ENCODE measurements at regions not wholly inside any gene's neighbourhood (a gene's known extent, or its start where the extent isn't known, plus 50 kb on each side); places are given as distances from the start of the nearest gene placed in this dataset.

DNA sequence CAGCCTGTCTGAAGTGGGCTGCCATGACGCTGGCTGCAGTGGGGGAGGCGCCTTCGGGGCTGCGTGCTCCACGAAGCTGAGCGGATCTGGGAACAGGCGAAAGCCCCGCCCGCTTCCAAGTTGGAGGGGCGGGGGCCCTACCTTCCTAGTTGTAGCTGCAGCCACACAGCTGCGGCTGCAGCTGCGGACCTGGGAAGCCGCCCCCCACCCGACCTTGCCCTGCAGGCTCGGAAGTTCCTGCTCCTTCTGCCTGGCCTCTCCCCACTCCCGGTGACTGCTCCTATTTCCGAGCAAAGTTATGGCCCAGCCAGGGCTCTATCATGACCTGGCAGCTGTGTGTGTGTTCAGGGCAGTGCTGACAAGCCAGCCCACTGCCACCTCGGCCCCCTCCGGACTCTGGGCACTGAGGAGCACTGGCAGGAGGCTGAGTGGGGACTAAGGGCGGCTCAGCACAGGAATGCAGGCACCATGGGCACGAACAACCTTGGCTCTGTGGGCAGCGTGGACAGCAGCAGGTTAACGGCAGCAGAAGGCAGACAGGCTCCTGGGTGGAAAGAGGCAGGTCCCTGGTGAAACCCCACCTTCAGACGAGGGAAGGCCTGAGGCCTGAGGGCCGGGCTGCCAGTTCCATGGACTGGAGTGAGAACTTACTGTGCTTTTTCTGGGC, 352.4 kb upstream of the TMCO5A start:
- no peak for DNase-seq (ENCODE audit: low spot score)

- DNase-seq (ENCODE audit: low spot score) = no peak
Measured at GRCh38 chr15:37582852-37583251, 351.6 kb upstream of the TMCO5A start.

- DNase-seq (ENCODE audit: low spot score) = no peak
Measured at GRCh38 chr15:37586011-37586583, 348.3 kb upstream of the TMCO5A start.

DNA sequence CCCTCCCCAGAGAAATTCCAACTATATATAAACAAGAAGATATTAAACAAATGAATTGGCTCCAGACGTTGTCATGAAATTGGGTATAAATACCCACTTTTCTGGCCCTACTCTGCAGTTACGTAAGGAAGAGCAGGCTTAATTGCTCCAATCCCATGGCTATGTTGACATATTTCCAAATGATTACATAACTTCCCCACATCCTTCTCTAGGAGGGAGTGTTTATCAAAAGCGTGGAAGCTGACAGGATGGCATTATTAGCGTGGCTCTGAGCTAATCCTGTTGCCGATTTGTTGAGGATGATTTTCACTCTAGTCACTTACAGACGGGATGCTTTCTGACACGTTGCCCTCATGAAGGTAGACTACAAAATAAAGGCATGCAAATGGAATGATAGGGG, 347.5 kb upstream of the TMCO5A start:
- DNase-seq (ENCODE audit: low spot score) = no peak

DNA sequence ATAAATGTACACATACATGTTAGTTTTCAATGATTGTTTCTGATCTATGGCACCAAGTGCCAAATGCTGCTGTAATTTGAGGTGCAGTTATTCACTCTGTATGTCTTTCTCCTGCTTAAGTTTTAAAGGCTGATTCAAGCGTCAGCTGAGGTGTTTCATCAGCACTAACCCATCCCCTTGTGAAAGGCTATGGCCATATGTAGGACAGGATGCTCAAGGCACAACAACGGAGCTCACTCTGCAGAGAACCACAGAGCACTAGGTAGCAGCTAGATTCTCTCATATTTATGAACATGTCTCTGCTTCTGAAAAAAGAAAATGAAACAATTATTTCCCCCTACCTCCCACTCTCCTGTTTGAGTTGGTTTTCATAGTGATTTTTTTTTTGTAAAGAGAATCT, 340.0 kb upstream of the TMCO5A start:
- DNase-seq (ENCODE audit: low spot score) = no peak

DNA sequence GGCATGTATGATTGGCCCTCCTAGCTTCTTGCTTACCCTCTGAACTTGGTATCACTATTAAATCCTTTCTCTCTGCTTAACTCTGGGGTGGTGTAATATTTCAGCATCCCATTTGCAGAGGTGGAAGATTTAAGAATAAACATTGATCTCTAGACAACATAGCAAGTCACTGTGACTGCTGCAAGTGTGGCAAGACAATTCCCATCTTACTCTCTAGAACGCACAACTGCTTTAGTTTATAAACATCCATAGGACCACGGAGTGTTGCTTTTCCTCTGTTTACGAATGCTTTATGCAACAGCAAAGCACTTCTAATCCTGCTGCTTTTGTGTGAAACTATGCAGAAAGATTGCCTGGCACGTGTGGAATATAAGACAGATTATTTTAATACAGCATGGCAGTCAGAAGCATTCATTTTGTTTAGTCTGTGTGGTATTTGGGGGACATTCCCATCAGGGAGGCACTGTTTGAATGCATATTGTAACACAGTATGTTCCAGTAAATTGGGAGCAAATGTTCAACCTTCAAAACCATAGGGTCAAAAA, 338.9 kb upstream of the TMCO5A start:
- no peak for DNase-seq (ENCODE audit: low spot score)

DNA sequence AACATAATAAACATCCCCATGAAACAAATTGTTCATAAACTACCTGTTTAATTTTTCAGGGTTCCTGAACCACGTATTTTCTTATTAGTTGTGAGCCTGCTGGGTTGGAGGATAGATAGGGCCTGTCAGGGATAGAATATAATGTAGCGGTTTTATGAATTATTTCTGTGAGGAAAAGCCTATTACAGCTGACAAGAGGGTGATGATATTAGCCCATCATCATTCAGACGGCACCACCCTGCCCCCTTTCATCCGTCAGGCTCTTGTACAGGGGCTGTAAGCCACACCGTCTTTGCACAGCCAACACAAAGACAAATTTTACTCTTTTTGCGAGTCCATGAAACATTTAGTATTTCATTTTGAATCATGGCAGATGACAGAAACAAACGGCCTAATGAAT, 335.3 kb upstream of the TMCO5A start:
- DNase-seq (ENCODE audit: low spot score) = no peak

DNA sequence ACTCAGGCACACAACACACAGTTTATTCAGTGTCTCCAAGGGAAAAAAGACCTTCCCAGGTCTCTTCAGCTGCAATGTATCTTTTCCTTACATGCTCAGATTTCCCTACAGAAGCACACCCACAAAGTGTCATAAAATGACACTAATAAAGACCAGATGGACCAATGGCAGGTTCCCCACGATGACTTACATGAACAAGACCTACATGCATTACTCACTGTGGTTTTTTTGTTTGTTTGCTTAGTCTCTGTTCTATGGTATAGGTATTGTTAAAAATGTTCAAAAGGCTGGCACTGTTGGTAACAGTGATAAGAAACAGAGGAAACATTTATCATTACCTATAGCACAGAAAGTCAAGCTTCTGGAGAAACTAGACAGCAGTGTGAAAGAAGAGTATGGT, 318.2 kb upstream of the TMCO5A start:
- no peak for DNase-seq (ENCODE audit: low spot score)

GRCh38 chr15:37618353-37618752, 316.1 kb upstream of the TMCO5A start:
- DNase-seq (ENCODE audit: low spot score) = no peak

GRCh38 chr15:37619358-37620042, 314.9 kb upstream of the TMCO5A start:
- no peak for DNase-seq (ENCODE audit: low spot score)

- DNase-seq (ENCODE audit: low spot score) = no peak
Measured at GRCh38 chr15:37625576-37625975, 308.9 kb upstream of the TMCO5A start.

DNA sequence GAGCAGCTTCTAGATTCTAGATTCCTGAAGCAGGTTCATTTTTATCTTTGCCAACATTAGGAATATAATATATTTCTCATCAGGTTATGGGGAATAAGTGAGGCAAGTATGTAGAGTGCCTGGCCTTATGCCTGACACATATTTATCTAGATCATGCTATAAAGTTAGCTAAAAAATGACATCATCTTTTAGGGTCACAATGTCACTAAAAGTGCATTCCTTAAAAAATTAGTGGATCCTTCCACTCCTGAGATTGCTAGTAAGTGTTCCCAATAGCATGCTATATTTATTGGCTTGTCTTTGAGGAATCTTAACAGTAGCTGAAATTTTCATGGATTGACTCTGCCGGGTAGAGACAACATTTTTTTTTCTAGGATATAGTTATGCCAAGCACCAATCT, 305.9 kb upstream of the TMCO5A start:
- no peak for DNase-seq (ENCODE audit: low spot score)

- DNase-seq (ENCODE audit: low spot score) = no peak
Measured at GRCh38 chr15:37636736-37637135, 297.7 kb upstream of the TMCO5A start.

DNA sequence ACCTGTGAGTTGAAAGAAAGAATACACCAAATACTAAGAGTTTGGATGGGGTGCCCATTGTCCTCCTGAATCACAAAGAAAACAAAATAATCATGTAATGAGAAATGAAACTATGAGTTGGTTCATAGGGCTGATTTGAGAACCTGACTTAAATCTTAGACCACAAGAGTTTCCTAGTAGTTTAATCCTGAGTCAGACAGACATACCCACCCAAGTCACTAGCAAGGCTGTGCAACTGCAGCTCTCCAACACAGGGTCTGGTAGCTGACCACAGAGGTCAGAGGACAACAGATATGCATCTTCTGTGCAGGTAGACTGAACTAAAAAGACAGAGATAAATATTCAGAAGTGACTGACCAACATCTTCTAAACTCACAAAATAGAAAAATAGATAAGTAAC, 296.3 kb upstream of the TMCO5A start:
- no peak for DNase-seq (ENCODE audit: low spot score)

- no peak for DNase-seq (ENCODE audit: low spot score)
Measured at GRCh38 chr15:37638691-37639090, 295.7 kb upstream of the TMCO5A start.

GRCh38 chr15:37652646-37653417, 281.6 kb upstream of the TMCO5A start:
- no peak for DNase-seq (ENCODE audit: low spot score)

DNA sequence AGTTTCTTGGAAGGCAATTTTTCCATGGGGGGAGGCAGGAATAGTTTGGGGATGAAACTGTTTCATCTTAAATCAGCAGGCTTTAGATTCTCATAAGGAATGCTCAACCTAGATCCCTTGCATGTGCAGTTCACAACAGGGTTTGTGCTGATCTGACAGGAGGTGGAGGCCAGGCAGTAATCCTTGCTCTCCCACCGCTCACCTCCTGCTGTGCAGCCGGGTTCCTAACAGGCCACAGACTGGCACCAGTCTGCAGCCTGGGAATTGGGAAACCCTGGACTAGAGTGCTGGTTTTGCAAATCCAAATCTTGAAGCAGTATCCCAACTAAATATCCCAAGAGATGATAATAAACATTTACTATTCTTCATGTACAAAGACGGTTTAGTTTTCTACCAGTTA, 256.3 kb upstream of the TMCO5A start:
- no peak for DNase-seq (ENCODE audit: low spot score)

- no peak for DNase-seq (ENCODE audit: low spot score)
Measured at GRCh38 chr15:37679627-37680026, 254.8 kb upstream of the TMCO5A start.

- no peak for DNase-seq (ENCODE audit: low spot score)
Measured at GRCh38 chr15:37682304-37682703, 252.1 kb upstream of the TMCO5A start.

- no peak for DNase-seq (ENCODE audit: low spot score)
Measured at GRCh38 chr15:37691911-37692310, 242.5 kb upstream of the TMCO5A start.

DNA sequence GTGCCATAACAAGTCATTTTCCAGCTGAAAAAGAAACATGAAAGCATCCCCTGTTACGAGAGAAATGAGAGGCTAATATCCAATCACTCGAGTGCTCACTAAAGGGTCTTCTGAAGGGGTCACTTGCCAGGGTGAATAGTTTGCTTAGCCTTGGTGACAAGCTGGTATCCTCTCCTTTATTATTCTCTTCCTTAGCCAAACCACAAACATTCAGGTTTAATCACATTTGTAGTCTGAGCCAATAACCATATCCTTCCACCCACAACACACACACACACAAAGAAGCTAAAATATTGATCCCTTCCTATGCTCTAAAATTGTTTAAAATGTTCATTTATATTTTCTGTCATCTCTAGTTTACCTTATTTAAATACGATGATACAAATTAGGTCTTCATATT, 240.5 kb upstream of the TMCO5A start:
- DNase-seq (ENCODE audit: low spot score) = no peak

GRCh38 chr15:37695719-37696118, 238.7 kb upstream of the TMCO5A start:
- no peak for DNase-seq (ENCODE audit: low spot score)

GRCh38 chr15:37698679-37699078, 235.8 kb upstream of the TMCO5A start:
- DNase-seq (ENCODE audit: low spot score) = no peak
